ENCODE measurements at regions not wholly inside any gene's neighbourhood (a gene's known extent, or its start where the extent isn't known, plus 50 kb on each side); places are given as distances from the start of the nearest gene placed in this dataset.

GRCh38 chr11:42243385-42243784 lies 783.9 kb upstream of the LRRC4C start:
- DNase-seq: no peak
- Histone ChIP-seq H3K36me3 (no peaks in the 10 kb centered on the region), H3K4me1 (no peaks in the 10 kb centered on the region), H3K9me3 (no peaks in the 10 kb centered on the region), H3K27me3 (no peaks in the 10 kb centered on the region), H3K27ac (no peak overlapping the region), H3K4me3 (no peak overlapping the region)
- intact Hi-C loops (cut with DNase I; ENCODE audit: low total_unique reads): no loop called here
- TF ChIP-seq CTCF (IDR thresholded peaks at IDR 0.05) (no peak), POLR2A (IDR thresholded peaks at IDR 0.05) (no peak)

- Histone ChIP-seq H3K27me3 (no peaks in the 10 kb centered on the region), H3K27ac (no peak overlapping the region), H3K36me3 (no peaks in the 10 kb centered on the region), H3K9me3 (no peaks in the 10 kb centered on the region), H3K4me1 (no peaks in the 10 kb centered on the region), H3K4me3 (no peak overlapping the region)
- no peak for TF ChIP-seq CTCF (IDR thresholded peaks at IDR 0.05)
- DNase-seq: no peak
- intact Hi-C loops (cut with DNase I; ENCODE audit: low total_unique reads): no loop called here
Observed at GRCh38 chr11:42244376-42244775, 784.9 kb upstream of the LRRC4C start.

- no peak overlapping the region for H3K4me3 ChIP-seq
- no peaks in the 10 kb centered on the region for H3K9me3 ChIP-seq
- no peaks in the 10 kb centered on the region for H3K4me1 ChIP-seq
- intact Hi-C loops (cut with DNase I; ENCODE audit: low total_unique reads): no loop called here
- H3K27me3 ChIP-seq: no peaks in the 10 kb centered on the region
- TF ChIP-seq POLR2A (IDR thresholded peaks at IDR 0.05): no peak
- no peak for TF ChIP-seq CTCF (IDR thresholded peaks at IDR 0.05)
- H3K27ac ChIP-seq: no peak overlapping the region
- DNase-seq: no peak
- no peaks in the 10 kb centered on the region for H3K36me3 ChIP-seq
Observed at GRCh38 chr11:42249401-42249800, 789.9 kb upstream of the LRRC4C start.

GRCh38 chr11:42249956-42250355 lies 790.5 kb upstream of the LRRC4C start:
- intact Hi-C loops (cut with DNase I; ENCODE audit: low total_unique reads): no loop called here
- DNase-seq: no peak
- no peaks in the 10 kb centered on the region for H3K4me1 ChIP-seq
- no peak overlapping the region for H3K4me3 ChIP-seq
- TF ChIP-seq POLR2A (IDR thresholded peaks at IDR 0.05) (no peak), CTCF (IDR thresholded peaks at IDR 0.05) (no peak)
- H3K9me3 ChIP-seq: no peaks in the 10 kb centered on the region
- H3K36me3 ChIP-seq: no peaks in the 10 kb centered on the region
- H3K27me3 ChIP-seq: no peaks in the 10 kb centered on the region
- H3K27ac ChIP-seq: no peak overlapping the region

GRCh38 chr11:42251984-42252383 lies 792.5 kb upstream of the LRRC4C start:
- H3K36me3 ChIP-seq: no peaks in the 10 kb centered on the region
- intact Hi-C loops (cut with DNase I; ENCODE audit: low total_unique reads): no loop called here
- H3K4me3 ChIP-seq: no peak overlapping the region
- no peaks in the 10 kb centered on the region for H3K27me3 ChIP-seq
- no peak overlapping the region for H3K27ac ChIP-seq
- H3K4me1 ChIP-seq: no peaks in the 10 kb centered on the region
- H3K9me3 ChIP-seq: no peaks in the 10 kb centered on the region
- DNase-seq: no peak
- TF ChIP-seq CTCF (IDR thresholded peaks at IDR 0.05) (no peak), POLR2A (IDR thresholded peaks at IDR 0.05) (no peak)

All from uterus (tissue), 3 donors.